Liver (tissue), 8 donors: ENCODE measurements at regions not wholly inside any gene's neighbourhood (a gene's known extent, or its start where the extent isn't known, plus 50 kb on each side); places are given as distances from the start of the nearest gene placed in this dataset.

Experiments used
- DNase-seq: peaks from one replicate; pipeline ENCODE4 v3.0.0-alpha.2; 2017; ENCODE audit warnings: low spot score
- H3K27ac ChIP-seq, 2 donors: one replicate each; pipeline ENCODE4 v1.7.0; 2013; ENCODE audit warnings: inconsistent platforms in 2 of 2, low read length in 2 of 2, control low read depth in 1 of 2, low read depth in 1 of 2, mild to moderate bottlenecking in 1 of 2
- H3K27me3 ChIP-seq, 4 donors: one replicate each; pipeline versions ENCODE4 v1.6.1 to v1.7.0; 2013; ENCODE audit warnings: low read length in 3 of 4, inconsistent platforms in 1 of 4, mild to moderate bottlenecking in 1 of 4, moderate library complexity in 1 of 4; ENCODE audit not compliant: control insufficient read depth in 4 of 4, insufficient read depth in 4 of 4
- H3K36me3 ChIP-seq, 4 donors: one replicate each; pipeline versions ENCODE4 v1.6.1 to v1.7.0; 2013; ENCODE audit warnings: low read length in 3 of 4, mild to moderate bottlenecking in 3 of 4, low read depth in 1 of 4, moderate library complexity in 1 of 4; ENCODE audit not compliant: control insufficient read depth in 4 of 4, insufficient read depth in 3 of 4
- H3K4me1 ChIP-seq, 4 donors: one replicate each; pipeline versions ENCODE4 v1.6.1 to v1.7.0; 2013; ENCODE audit warnings: low read length in 3 of 4, mild to moderate bottlenecking in 3 of 4, moderate library complexity in 1 of 4; ENCODE audit not compliant: control insufficient read depth in 4 of 4, insufficient read depth in 4 of 4
- H3K4me3 ChIP-seq, 3 donors: one replicate each; pipeline versions ENCODE4 v1.6.1 to v1.7.0; 2013; ENCODE audit warnings: low read length in 3 of 3, control low read depth in 1 of 3, low read depth in 1 of 3, mild to moderate bottlenecking in 1 of 3
- H3K9ac ChIP-seq, 2 donors: one replicate each; pipeline ENCODE4 v1.7.0; 2013; ENCODE audit warnings: low read length in 2 of 2, mild to moderate bottlenecking in 2 of 2, moderate library complexity in 2 of 2, control low read depth in 1 of 2, low read depth in 1 of 2
- H3K9me3 ChIP-seq, 4 donors: one replicate each; pipeline versions ENCODE4 v1.6.1 to v1.7.0; 2013; ENCODE audit warnings: low read length in 3 of 4; ENCODE audit not compliant: control insufficient read depth in 4 of 4
- CTCF ChIP-seq: fragments of 150-350 bp; IDR thresholded peaks from 2 replicates; pipeline ENCODE4 v1.5.1; 2017; ENCODE audit warnings: improper control_type of control experiment, low read depth, low read length; ENCODE audit not compliant: missing input control
- EGR1 ChIP-seq, 2 donors: IDR thresholded peaks; 2 replicates each; pipeline ENCODE4 v1.6.1; 2016 to 2018; ENCODE audit warnings: antibody characterized with exemption in 2 of 2, low read depth in 2 of 2
- FOXA1 ChIP-seq: IDR thresholded peaks from 2 replicates; pipeline ENCODE4 v1.6.1; 2016; ENCODE audit warnings: antibody characterized with exemption
- GABPA ChIP-seq, 2 donors: IDR thresholded peaks in 1 of 2; conservative IDR thresholded peaks in 1 of 2; 2 replicates each; pipeline ENCODE4 v1.6.1; 2016; ENCODE audit warnings: antibody characterized with exemption in 2 of 2, mild to moderate bottlenecking in 1 of 2, moderate library complexity in 1 of 2
- HNF4G ChIP-seq: IDR thresholded peaks from 2 replicates; pipeline ENCODE4 v1.6.1; 2016; ENCODE audit warnings: antibody characterized with exemption
- JUND ChIP-seq, 2 donors: IDR thresholded peaks; 2 replicates each; pipeline ENCODE4 v1.6.1; 2016; ENCODE audit warnings: antibody characterized with exemption in 2 of 2
- NR2F2 ChIP-seq: IDR thresholded peaks from 2 replicates; pipeline ENCODE4 v1.6.1; 2016; ENCODE audit warnings: antibody characterized with exemption
- RAD21 ChIP-seq, 2 donors: IDR thresholded peaks; 2 replicates each; pipeline ENCODE4 v1.6.1; 2016; ENCODE audit warnings: antibody characterized with exemption in 2 of 2, mild to moderate bottlenecking in 2 of 2
- RXRA ChIP-seq, 2 donors: IDR thresholded peaks; 2 replicates each; pipeline ENCODE4 v1.6.1; 2017 to 2018; ENCODE audit warnings: antibody characterized with exemption in 2 of 2, mild to moderate bottlenecking in 1 of 2
- SP1 ChIP-seq: IDR thresholded peaks from 2 replicates; pipeline ENCODE4 v1.6.1; 2018; ENCODE audit warnings: antibody characterized with exemption, mild to moderate bottlenecking
- TAF1 ChIP-seq: conservative IDR thresholded peaks from 2 replicates; pipeline ENCODE4 v1.6.1; 2016; ENCODE audit warnings: antibody characterized with exemption, mild to moderate bottlenecking
- WGBS: extraction: QIAGEN DNeasy Blood & Tissue Kit; methylation state at CpG from one replicate; pipeline ENCODE4 v1.1.7; 2013; 5-methylcytosine and 5-hydroxymethylcytosine counted together
- TF ChIP-seq, protein P1 (sequence below): IDR thresholded peaks from 2 replicates; pipeline ENCODE4 v1.6.1; 2016; ENCODE audit warnings: antibody characterized with exemption
- TF ChIP-seq, protein P2 (sequence below): IDR thresholded peaks from 2 replicates; pipeline ENCODE4 v1.6.1; 2016; ENCODE audit warnings: antibody characterized with exemption
- TF ChIP-seq, protein P3 (sequence below): IDR thresholded peaks from 2 replicates; pipeline ENCODE4 v1.6.1; 2016; ENCODE audit warnings: antibody characterized with exemption, mild to moderate bottlenecking
- donor health status: healthy.
- donor health status: healthy.
- donor health status: healthy.
- donor health status: healthy.
- donor health status: healthy.

- no peak for DNase-seq
- Histone ChIP-seq H3K27me3 (no peaks in the 10 kb centered on the region), H3K4me1 (no peaks in the 10 kb centered on the region), H3K9ac (no peak overlapping the region), H3K9me3 (no peaks in the 10 kb centered on the region), H3K36me3 (no peaks in the 10 kb centered on the region), H3K27ac (no peak overlapping the region), H3K4me3 (no peak overlapping the region)
- WGBS, result 82% methylated on average over 3 of the region's 3 CpGs
- TF ChIP-seq RAD21 (IDR thresholded peaks at IDR 0.05) (no peak), NR2F2 (no peak), SP1 (no peak), FOXA1 (no peak), EGR1 (IDR thresholded peaks at IDR 0.05; ENCODE audit: low read depth in 2 of 2) (no peak), HNF4G (no peak), GABPA (IDR thresholded peaks at IDR 0.05 in 1 of 2, conservative IDR thresholded peaks at IDR 0.05 in 1 of 2) (no peak), RXRA (IDR thresholded peaks at IDR 0.05) (no peak), TAF1 (no peak), JUND (IDR thresholded peaks at IDR 0.05) (no peak)
- TF ChIP-seq, protein P1, sequence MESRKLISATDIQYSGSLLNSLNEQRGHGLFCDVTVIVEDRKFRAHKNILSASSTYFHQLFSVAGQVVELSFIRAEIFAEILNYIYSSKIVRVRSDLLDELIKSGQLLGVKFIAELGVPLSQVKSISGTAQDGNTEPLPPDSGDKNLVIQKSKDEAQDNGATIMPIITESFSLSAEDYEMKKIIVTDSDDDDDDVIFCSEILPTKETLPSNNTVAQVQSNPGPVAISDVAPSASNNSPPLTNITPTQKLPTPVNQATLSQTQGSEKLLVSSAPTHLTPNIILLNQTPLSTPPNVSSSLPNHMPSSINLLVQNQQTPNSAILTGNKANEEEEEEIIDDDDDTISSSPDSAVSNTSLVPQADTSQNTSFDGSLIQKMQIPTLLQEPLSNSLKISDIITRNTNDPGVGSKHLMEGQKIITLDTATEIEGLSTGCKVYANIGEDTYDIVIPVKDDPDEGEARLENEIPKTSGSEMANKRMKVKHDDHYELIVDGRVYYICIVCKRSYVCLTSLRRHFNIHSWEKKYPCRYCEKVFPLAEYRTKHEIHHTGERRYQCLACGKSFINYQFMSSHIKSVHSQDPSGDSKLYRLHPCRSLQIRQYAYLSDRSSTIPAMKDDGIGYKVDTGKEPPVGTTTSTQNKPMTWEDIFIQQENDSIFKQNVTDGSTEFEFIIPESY, result no peak
- TF ChIP-seq, protein P2, sequence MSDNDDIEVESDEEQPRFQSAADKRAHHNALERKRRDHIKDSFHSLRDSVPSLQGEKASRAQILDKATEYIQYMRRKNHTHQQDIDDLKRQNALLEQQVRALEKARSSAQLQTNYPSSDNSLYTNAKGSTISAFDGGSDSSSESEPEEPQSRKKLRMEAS, result no peak
These were observed 120.6 kb upstream of the EDNRA start for GRCh38 chr4:147360301-147360700.

- Histone ChIP-seq H3K9ac (no peak overlapping the region), H3K4me1 (no peaks in the 10 kb centered on the region), H3K27me3 (no peaks in the 10 kb centered on the region), H3K4me3 (no peak overlapping the region), H3K27ac (peak overlapping the region; percentile 9 to 69), H3K36me3 (no peaks in the 10 kb centered on the region), H3K9me3 (no peaks in the 10 kb centered on the region)
- WGBS, result 56% methylated on average over 1 of the region's 1 CpG
- no peak for DNase-seq
- TF ChIP-seq RXRA (IDR thresholded peaks at IDR 0.05) (peak in 1 of 2 donors; percentile 16), NR2F2 (peak; percentile 86), JUND (IDR thresholded peaks at IDR 0.05) (peak; percentile 58 to 74), CTCF (no peak), RAD21 (IDR thresholded peaks at IDR 0.05) (peak in 1 of 2 donors; percentile 26)
- TF ChIP-seq, protein P3, sequence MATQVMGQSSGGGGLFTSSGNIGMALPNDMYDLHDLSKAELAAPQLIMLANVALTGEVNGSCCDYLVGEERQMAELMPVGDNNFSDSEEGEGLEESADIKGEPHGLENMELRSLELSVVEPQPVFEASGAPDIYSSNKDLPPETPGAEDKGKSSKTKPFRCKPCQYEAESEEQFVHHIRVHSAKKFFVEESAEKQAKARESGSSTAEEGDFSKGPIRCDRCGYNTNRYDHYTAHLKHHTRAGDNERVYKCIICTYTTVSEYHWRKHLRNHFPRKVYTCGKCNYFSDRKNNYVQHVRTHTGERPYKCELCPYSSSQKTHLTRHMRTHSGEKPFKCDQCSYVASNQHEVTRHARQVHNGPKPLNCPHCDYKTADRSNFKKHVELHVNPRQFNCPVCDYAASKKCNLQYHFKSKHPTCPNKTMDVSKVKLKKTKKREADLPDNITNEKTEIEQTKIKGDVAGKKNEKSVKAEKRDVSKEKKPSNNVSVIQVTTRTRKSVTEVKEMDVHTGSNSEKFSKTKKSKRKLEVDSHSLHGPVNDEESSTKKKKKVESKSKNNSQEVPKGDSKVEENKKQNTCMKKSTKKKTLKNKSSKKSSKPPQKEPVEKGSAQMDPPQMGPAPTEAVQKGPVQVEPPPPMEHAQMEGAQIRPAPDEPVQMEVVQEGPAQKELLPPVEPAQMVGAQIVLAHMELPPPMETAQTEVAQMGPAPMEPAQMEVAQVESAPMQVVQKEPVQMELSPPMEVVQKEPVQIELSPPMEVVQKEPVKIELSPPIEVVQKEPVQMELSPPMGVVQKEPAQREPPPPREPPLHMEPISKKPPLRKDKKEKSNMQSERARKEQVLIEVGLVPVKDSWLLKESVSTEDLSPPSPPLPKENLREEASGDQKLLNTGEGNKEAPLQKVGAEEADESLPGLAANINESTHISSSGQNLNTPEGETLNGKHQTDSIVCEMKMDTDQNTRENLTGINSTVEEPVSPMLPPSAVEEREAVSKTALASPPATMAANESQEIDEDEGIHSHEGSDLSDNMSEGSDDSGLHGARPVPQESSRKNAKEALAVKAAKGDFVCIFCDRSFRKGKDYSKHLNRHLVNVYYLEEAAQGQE, result no peak
- TF ChIP-seq, protein P2, result no peak
- TF ChIP-seq, protein P1, result no peak
These were observed 119.2 kb upstream of the EDNRA start for GRCh38 chr4:147361726-147362125.
